ENCODE measurements at regions not wholly inside any gene's neighbourhood (a gene's known extent, or its start where the extent isn't known, plus 50 kb on each side); places are given as distances from the start of the nearest gene placed in this dataset.

- H3K4me3 ChIP-seq (ENCODE audit: low read depth, low read length, poor library complexity, severe bottlenecking) = no peak overlapping the region
- no peaks in the 10 kb centered on the region for H3K36me3 ChIP-seq (ENCODE audit: insufficient read depth, low read length)
- H3K27ac ChIP-seq (ENCODE audit: low read depth, low read length, poor library complexity, severe bottlenecking) = no peak overlapping the region
- no peaks in the 10 kb centered on the region for H3K4me1 ChIP-seq (ENCODE audit: insufficient read depth, low read length, severe bottlenecking)
- no peaks in the 10 kb centered on the region for H4K20me1 ChIP-seq (ENCODE audit: insufficient read depth, low read length)
- no peaks in the 10 kb centered on the region for H3K79me2 ChIP-seq (ENCODE audit: insufficient read depth, low read length)
- no peak overlapping the region for H2AFZ ChIP-seq (ENCODE audit: low read length)
- no peak overlapping the region for H3K4me2 ChIP-seq (ENCODE audit: low read length)
- no peaks in the 10 kb centered on the region for H3F3A ChIP-seq (ENCODE audit: insufficient read depth, low read length)
- H3K9ac ChIP-seq (ENCODE audit: low read length) = no peak overlapping the region
- no peak for TF ChIP-seq EZH2 (IDR thresholded peaks at IDR 0.05; ENCODE audit: borderline replicate concordance, low read length)
- TF ChIP-seq CTCF (IDR thresholded peaks at IDR 0.05; ENCODE audit: low read length) = no peak
- H3K27me3 ChIP-seq (ENCODE audit: insufficient read depth, low read length) = no peaks in the 10 kb centered on the region; the same call in 1 of the 2 replicates
- H3K9me2 ChIP-seq (ENCODE audit: low read depth, low read length) = no peaks in the 10 kb centered on the region
- H3K9me3 ChIP-seq (ENCODE audit: low read length) = no peaks in the 10 kb centered on the region
These were observed 203.7 kb downstream of the NXNL2 start for GRCh38 chr9:88738709-88739108.

- Histone ChIP-seq H3K4me2 (ENCODE audit: low read length) (no peak overlapping the region), H3K4me1 (ENCODE audit: insufficient read depth, low read length, severe bottlenecking) (no peaks in the 10 kb centered on the region)
- TF ChIP-seq EZH2 (IDR thresholded peaks at IDR 0.05; ENCODE audit: borderline replicate concordance, low read length) (no peak), CTCF (IDR thresholded peaks at IDR 0.05; ENCODE audit: low read length) (no peak)
These were observed 204.4 kb downstream of the NXNL2 start for GRCh38 chr9:88739373-88739772.

DNA sequence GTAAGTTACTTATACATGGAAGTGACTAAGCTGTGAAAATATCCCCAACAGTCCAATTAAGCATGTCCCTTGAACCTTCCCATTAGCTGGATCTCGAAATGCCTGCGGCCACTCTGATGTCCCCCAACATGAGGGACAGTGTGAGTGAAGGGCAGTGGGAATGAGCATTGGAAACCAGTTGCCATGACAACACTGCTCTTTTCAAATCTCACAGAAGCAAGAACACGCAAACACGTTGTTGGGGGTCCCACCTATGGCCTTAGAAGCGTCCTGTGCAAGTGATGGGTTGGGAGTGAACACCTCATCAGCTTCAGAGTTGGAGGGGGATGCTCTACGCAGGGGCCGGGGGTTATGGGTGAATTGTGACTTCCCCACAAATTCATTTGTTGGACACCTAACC, 205.9 kb downstream of the NXNL2 start:
- no peak overlapping the region for H3K27ac ChIP-seq (ENCODE audit: low read depth, low read length, poor library complexity, severe bottlenecking)
- no peaks in the 10 kb centered on the region for H3K9me2 ChIP-seq (ENCODE audit: low read depth, low read length)
- H3K4me2 ChIP-seq (ENCODE audit: low read length) = no peak overlapping the region
- no peaks in the 10 kb centered on the region for H3K4me1 ChIP-seq (ENCODE audit: insufficient read depth, low read length, severe bottlenecking)
- no peaks in the 10 kb centered on the region for H3K9me3 ChIP-seq (ENCODE audit: low read length)
- no peaks in the 10 kb centered on the region for H3K79me2 ChIP-seq (ENCODE audit: insufficient read depth, low read length)
- TF ChIP-seq CTCF (IDR thresholded peaks at IDR 0.05; ENCODE audit: low read length) (no peak), EZH2 (IDR thresholded peaks at IDR 0.05; ENCODE audit: borderline replicate concordance, low read length) (no peak)
- no peak overlapping the region for H3K9ac ChIP-seq (ENCODE audit: low read length)
- no peaks in the 10 kb centered on the region for H3F3A ChIP-seq (ENCODE audit: insufficient read depth, low read length)
- no peaks in the 10 kb centered on the region for H4K20me1 ChIP-seq (ENCODE audit: insufficient read depth, low read length)
- no peak overlapping the region for H2AFZ ChIP-seq (ENCODE audit: low read length)
- H3K36me3 ChIP-seq (ENCODE audit: insufficient read depth, low read length) = no peaks in the 10 kb centered on the region
- no peaks in the 10 kb centered on the region; the same call in 1 of the 2 replicates for H3K27me3 ChIP-seq (ENCODE audit: insufficient read depth, low read length)
- no peak overlapping the region for H3K4me3 ChIP-seq (ENCODE audit: low read depth, low read length, poor library complexity, severe bottlenecking)

More at GRCh38 chr9:88739373-88739772, 204.4 kb downstream of the NXNL2 start:
- no peak overlapping the region for H3K27ac ChIP-seq (ENCODE audit: low read depth, low read length, poor library complexity, severe bottlenecking)
- H3K79me2 ChIP-seq (ENCODE audit: insufficient read depth, low read length) = no peaks in the 10 kb centered on the region
- H3K36me3 ChIP-seq (ENCODE audit: insufficient read depth, low read length) = no peaks in the 10 kb centered on the region
- H3K27me3 ChIP-seq (ENCODE audit: insufficient read depth, low read length) = no peaks in the 10 kb centered on the region; the same call in 1 of the 2 replicates
- no peak overlapping the region for H3K4me3 ChIP-seq (ENCODE audit: low read depth, low read length, poor library complexity, severe bottlenecking)
- no peak overlapping the region for H3K9ac ChIP-seq (ENCODE audit: low read length)
- H3K9me3 ChIP-seq (ENCODE audit: low read length) = no peaks in the 10 kb centered on the region
- H3F3A ChIP-seq (ENCODE audit: insufficient read depth, low read length) = no peaks in the 10 kb centered on the region
- no peaks in the 10 kb centered on the region for H3K9me2 ChIP-seq (ENCODE audit: low read depth, low read length)
- H4K20me1 ChIP-seq (ENCODE audit: insufficient read depth, low read length) = no peaks in the 10 kb centered on the region
- no peak overlapping the region for H2AFZ ChIP-seq (ENCODE audit: low read length)

All from OCI-LY1 (cell line).